Endothelial cell (in vitro differentiated cells): ENCODE measurements at regions not wholly inside any gene's neighbourhood (a gene's known extent, or its start where the extent isn't known, plus 50 kb on each side); places are given as distances from the start of the nearest gene placed in this dataset.

Experiments used
- DNase-seq: peaks from one replicate; pipeline ENCODE4 v3.0.0; 2021; ENCODE audit warnings: low spot score
- H3K27ac Mint-ChIP-seq: one replicate; pipeline ENCODE4 v1.8.0; 2021; ENCODE audit warnings: mixed read lengths, inconsistent platforms; ENCODE audit not compliant: unreplicated experiment
- H3K27me3 Mint-ChIP-seq: one replicate; pipeline ENCODE4 v1.8.0; 2021; ENCODE audit warnings: mild to moderate bottlenecking, moderate library complexity, mixed read lengths, inconsistent platforms; ENCODE audit not compliant: unreplicated experiment
- H3K36me3 Mint-ChIP-seq: one replicate; pipeline ENCODE4 v1.8.0; 2021; ENCODE audit warnings: mild to moderate bottlenecking, low read depth, mixed read lengths, inconsistent platforms; ENCODE audit not compliant: unreplicated experiment
- H3K4me1 Mint-ChIP-seq: one replicate; pipeline ENCODE4 v1.8.0; 2021; ENCODE audit warnings: mild to moderate bottlenecking, mixed read lengths, inconsistent platforms; ENCODE audit not compliant: unreplicated experiment
- H3K4me3 Mint-ChIP-seq: one replicate; pipeline ENCODE4 v1.8.0; 2021; ENCODE audit warnings: mild to moderate bottlenecking, mixed read lengths, inconsistent platforms; ENCODE audit not compliant: unreplicated experiment
- H3K9me3 Mint-ChIP-seq: one replicate; pipeline ENCODE4 v1.8.0; 2021; ENCODE audit warnings: mixed read lengths, inconsistent platforms; ENCODE audit not compliant: unreplicated experiment
- TF ChIP-seq, protein P1 (sequence below): fragments of 200-600 bp; sonication (generic); IDR thresholded peaks from one replicate; pipeline ENCODE4 v1.5.0; 2021; ENCODE audit warnings: antibody characterized with exemption; ENCODE audit not compliant: unreplicated experiment

DNA sequence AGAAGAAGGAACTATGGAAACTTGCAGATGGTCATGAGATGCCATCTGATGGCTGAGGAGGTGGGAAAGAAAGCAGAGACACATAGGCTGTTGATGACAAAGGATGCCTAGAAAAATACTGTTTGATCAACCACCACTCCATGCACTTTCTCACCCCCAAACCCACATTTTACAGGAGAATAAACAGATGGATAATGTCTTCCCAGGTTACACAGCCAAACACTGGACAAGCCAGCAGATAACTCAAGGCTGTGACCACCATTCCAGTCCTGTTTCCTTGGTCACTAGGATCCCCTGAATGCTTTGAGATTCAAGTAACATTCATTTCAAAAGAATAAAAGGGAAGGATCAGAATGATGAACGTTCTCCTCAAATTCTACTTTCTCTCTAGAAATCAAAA lies 733.0 kb upstream of the SOX11 start:
- TF ChIP-seq, protein P1, sequence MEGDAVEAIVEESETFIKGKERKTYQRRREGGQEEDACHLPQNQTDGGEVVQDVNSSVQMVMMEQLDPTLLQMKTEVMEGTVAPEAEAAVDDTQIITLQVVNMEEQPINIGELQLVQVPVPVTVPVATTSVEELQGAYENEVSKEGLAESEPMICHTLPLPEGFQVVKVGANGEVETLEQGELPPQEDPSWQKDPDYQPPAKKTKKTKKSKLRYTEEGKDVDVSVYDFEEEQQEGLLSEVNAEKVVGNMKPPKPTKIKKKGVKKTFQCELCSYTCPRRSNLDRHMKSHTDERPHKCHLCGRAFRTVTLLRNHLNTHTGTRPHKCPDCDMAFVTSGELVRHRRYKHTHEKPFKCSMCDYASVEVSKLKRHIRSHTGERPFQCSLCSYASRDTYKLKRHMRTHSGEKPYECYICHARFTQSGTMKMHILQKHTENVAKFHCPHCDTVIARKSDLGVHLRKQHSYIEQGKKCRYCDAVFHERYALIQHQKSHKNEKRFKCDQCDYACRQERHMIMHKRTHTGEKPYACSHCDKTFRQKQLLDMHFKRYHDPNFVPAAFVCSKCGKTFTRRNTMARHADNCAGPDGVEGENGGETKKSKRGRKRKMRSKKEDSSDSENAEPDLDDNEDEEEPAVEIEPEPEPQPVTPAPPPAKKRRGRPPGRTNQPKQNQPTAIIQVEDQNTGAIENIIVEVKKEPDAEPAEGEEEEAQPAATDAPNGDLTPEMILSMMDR = no peak
- Mint-ChIP-seq H3K4me3 (no peak overlapping the region), H3K4me1 (no peaks in the 10 kb centered on the region), H3K27me3 (no peaks in the 10 kb centered on the region), H3K27ac (no peak overlapping the region), H3K9me3 (no peaks in the 10 kb centered on the region), H3K36me3 (no peaks in the 10 kb centered on the region)
- DNase-seq = no peak

- H3K36me3 Mint-ChIP-seq = no peaks in the 10 kb centered on the region
- H3K9me3 Mint-ChIP-seq = no peaks in the 10 kb centered on the region
- TF ChIP-seq, protein P1 = no peak
- H3K4me1 Mint-ChIP-seq = no peaks in the 10 kb centered on the region
- H3K27ac Mint-ChIP-seq = no peak overlapping the region
- H3K4me3 Mint-ChIP-seq = no peak overlapping the region
- DNase-seq = no peak
- no peaks in the 10 kb centered on the region for H3K27me3 Mint-ChIP-seq
Measured at GRCh38 chr2:4962419-4962818, 729.8 kb upstream of the SOX11 start.

- DNase-seq = no peak
- Mint-ChIP-seq H3K36me3 (no peaks in the 10 kb centered on the region), H3K4me3 (no peak overlapping the region), H3K27me3 (no peaks in the 10 kb centered on the region), H3K9me3 (no peaks in the 10 kb centered on the region), H3K27ac (no peak overlapping the region), H3K4me1 (no peaks in the 10 kb centered on the region)
- TF ChIP-seq, protein P1 = no peak
Measured at GRCh38 chr2:4963106-4963505, 729.1 kb upstream of the SOX11 start.

DNA sequence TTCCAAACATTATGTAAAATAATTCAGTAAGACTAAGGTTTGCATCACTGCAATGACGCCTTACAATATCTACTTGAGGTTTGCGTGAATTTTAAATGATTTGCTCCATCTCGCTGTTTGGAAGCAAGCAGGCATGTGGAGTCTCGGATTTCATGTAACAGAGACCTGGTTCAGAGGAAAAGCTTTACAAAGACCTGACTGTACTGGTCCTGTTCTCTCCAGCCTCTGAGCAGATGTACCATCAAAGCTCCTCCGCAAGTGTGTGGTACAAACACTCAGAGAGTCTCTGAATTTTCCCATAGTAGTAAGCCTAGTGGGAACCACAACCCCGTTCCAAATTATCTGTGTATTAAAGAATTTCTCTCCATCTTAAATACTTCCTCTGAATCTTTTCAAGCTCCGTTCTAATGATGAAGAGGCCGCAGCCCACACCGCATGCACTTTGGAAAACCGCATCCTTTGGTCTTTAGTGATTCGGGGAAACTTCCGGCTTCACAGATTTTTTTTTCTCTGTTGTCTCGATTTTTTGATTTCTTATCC lies 728.1 kb upstream of the SOX11 start:
- Mint-ChIP-seq H3K27ac (no peak overlapping the region), H3K36me3 (no peaks in the 10 kb centered on the region), H3K27me3 (no peaks in the 10 kb centered on the region), H3K4me1 (no peaks in the 10 kb centered on the region), H3K9me3 (no peaks in the 10 kb centered on the region), H3K4me3 (no peak overlapping the region)
- TF ChIP-seq, protein P1 = no peak
- DNase-seq = no peak

DNA sequence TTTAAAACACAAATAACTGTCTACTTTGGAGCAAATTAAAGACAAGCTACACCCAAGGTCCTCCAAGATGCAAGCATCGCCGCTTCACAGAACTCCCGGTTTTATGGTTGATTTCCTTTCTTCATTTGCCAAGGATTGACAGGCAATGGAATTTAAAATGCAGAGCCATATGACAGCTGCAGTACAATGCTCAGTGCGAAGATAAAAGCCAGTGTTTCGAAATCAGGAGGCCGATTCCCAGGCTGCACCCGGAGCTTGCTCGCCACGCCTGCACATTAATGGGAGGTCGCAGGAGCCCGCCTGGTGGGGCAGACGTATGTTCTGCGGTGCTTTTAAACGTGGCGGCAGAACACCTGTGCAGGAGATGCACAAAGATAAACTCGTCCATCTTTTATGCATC lies 727.6 kb upstream of the SOX11 start:
- no peaks in the 10 kb centered on the region for H3K4me1 Mint-ChIP-seq
- no peak overlapping the region for H3K27ac Mint-ChIP-seq
- no peaks in the 10 kb centered on the region for H3K9me3 Mint-ChIP-seq
- no peak overlapping the region for H3K4me3 Mint-ChIP-seq
- DNase-seq = no peak
- H3K27me3 Mint-ChIP-seq = peaks cover 2% of the 10 kb centered on the region
- TF ChIP-seq, protein P1 = no peak
- no peaks in the 10 kb centered on the region for H3K36me3 Mint-ChIP-seq
